ENCODE measurements at regions not wholly inside any gene's neighbourhood (a gene's known extent, or its start where the extent isn't known, plus 50 kb on each side); places are given as distances from the start of the nearest gene placed in this dataset.

GRCh38 chr10:33893506-33893905 lies 559.0 kb upstream of the NRP1 start:
- DNase-seq, result no peak
- Histone ChIP-seq H3K27me3 (no peaks in the 10 kb centered on the region), H3K4me1 (no peaks in the 10 kb centered on the region), H3K27ac (no peak overlapping the region), H3K9me3 (no peaks in the 10 kb centered on the region), H3K4me3 (no peak overlapping the region), H3K36me3 (no peaks in the 10 kb centered on the region)
- TF ChIP-seq POLR2A (IDR thresholded peaks at IDR 0.05), result no peak
- TF ChIP-seq CTCF (IDR thresholded peaks at IDR 0.05), result no peak

- no peak overlapping the region for H3K27ac ChIP-seq
- no peaks in the 10 kb centered on the region for H3K36me3 ChIP-seq
- H3K27me3 ChIP-seq, result no peaks in the 10 kb centered on the region
- H3K4me1 ChIP-seq, result no peaks in the 10 kb centered on the region
- H3K4me3 ChIP-seq, result no peak overlapping the region
- no peaks in the 10 kb centered on the region for H3K9me3 ChIP-seq
- DNase-seq, result no peak
- TF ChIP-seq POLR2A (IDR thresholded peaks at IDR 0.05) (no peak), CTCF (IDR thresholded peaks at IDR 0.05) (no peak)
These were observed 554.9 kb upstream of the NRP1 start for GRCh38 chr10:33889371-33889770.

DNA sequence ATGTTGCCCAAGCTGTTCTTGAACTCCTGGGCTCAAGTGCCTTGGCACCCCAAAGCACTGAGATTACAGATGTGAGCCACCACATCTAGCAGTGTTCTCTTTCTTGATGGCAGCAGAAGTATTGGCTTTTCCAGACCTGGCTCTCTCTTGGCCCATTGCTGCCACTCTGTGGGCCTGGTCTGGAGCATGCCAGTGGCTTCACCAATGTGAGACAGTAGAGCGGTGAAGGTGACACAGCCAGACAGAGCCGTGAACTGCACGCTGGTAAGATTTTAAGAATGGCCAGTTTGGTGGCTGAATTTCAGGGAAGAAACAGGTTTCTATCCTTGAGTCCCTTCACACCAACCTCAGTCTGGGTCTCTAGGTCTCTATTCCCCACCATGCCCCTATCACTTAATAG lies 552.7 kb upstream of the NRP1 start:
- no peak for DNase-seq
- no peaks in the 10 kb centered on the region for H3K9me3 ChIP-seq
- H3K4me3 ChIP-seq, result no peak overlapping the region
- H3K36me3 ChIP-seq, result no peaks in the 10 kb centered on the region
- H3K27me3 ChIP-seq, result no peaks in the 10 kb centered on the region
- TF ChIP-seq CTCF (IDR thresholded peaks at IDR 0.05), result no peak
- no peak for TF ChIP-seq POLR2A (IDR thresholded peaks at IDR 0.05)
- H3K4me1 ChIP-seq, result no peaks in the 10 kb centered on the region
- no peak overlapping the region for H3K27ac ChIP-seq

DNA sequence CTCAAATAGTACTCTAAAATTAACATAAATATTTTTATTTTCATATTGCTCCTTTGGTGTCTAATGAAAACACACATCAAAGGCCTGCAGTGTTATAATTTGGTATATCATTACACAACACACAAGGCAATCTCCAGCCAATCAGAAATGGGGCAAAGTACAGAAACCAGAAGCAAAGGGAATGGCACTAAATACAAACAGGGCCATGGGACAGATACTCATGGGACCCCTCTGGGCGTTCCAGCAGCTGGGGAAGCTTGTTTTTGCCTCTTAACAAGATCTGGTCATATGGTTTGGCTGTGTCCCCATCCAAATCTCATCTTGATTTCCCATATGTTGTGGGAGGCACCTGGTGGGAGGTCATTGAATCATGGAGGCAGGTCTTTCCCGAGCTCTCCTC lies 551.8 kb upstream of the NRP1 start:
- Histone ChIP-seq H3K4me1 (no peaks in the 10 kb centered on the region), H3K4me3 (no peak overlapping the region), H3K36me3 (no peaks in the 10 kb centered on the region), H3K27me3 (no peaks in the 10 kb centered on the region), H3K27ac (no peak overlapping the region), H3K9me3 (no peaks in the 10 kb centered on the region)
- no peak for DNase-seq
- TF ChIP-seq CTCF (IDR thresholded peaks at IDR 0.05) (no peak), POLR2A (IDR thresholded peaks at IDR 0.05) (no peak)

DNA sequence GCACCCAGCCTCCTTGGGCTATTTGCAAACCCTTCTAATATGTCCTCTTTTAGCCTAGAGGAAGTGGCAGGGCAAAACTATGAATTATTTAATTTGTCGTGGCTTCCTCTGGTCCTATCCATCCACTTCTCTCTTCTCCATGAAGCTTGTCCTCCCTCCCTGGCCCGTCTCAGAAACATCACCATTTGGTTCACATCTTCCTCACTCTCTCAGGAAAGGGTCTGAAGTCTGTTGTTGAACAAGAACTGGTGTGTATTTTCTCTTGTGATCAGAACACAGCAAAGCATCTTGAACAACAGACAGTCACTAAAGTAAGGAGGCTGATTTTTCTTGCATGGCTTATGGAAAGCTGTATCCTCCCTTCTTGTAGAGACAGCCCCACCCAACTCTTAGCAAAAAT lies 550.1 kb upstream of the NRP1 start:
- Histone ChIP-seq H3K9me3 (no peaks in the 10 kb centered on the region), H3K4me1 (no peaks in the 10 kb centered on the region), H3K27ac (no peak overlapping the region), H3K4me3 (no peak overlapping the region), H3K27me3 (no peaks in the 10 kb centered on the region), H3K36me3 (no peaks in the 10 kb centered on the region)
- no peak for DNase-seq
- TF ChIP-seq POLR2A (IDR thresholded peaks at IDR 0.05) (no peak), CTCF (IDR thresholded peaks at IDR 0.05) (no peak)

GRCh38 chr10:33883881-33884280 lies 549.4 kb upstream of the NRP1 start:
- Histone ChIP-seq H3K36me3 (no peaks in the 10 kb centered on the region), H3K27ac (no peak overlapping the region), H3K4me3 (no peak overlapping the region), H3K4me1 (no peaks in the 10 kb centered on the region), H3K9me3 (no peaks in the 10 kb centered on the region), H3K27me3 (no peaks in the 10 kb centered on the region)
- DNase-seq, result no peak
- TF ChIP-seq CTCF (IDR thresholded peaks at IDR 0.05) (no peak), POLR2A (IDR thresholded peaks at IDR 0.05) (no peak)
